HG02970 (cell line): ENCODE measurements at regions not wholly inside any gene's neighbourhood (a gene's known extent, or its start where the extent isn't known, plus 50 kb on each side); places are given as distances from the start of the nearest gene placed in this dataset.

Experiments used
- ATAC-seq: cut with Tn5 transposase; IDR thresholded peaks from one replicate; pipeline ENCODE4 v1.9.1; 2021; ENCODE audit warnings: mild to moderate bottlenecking, moderate library complexity, moderate number of reproducible peaks; ENCODE audit not compliant: unreplicated experiment, low FRiP score

DNA sequence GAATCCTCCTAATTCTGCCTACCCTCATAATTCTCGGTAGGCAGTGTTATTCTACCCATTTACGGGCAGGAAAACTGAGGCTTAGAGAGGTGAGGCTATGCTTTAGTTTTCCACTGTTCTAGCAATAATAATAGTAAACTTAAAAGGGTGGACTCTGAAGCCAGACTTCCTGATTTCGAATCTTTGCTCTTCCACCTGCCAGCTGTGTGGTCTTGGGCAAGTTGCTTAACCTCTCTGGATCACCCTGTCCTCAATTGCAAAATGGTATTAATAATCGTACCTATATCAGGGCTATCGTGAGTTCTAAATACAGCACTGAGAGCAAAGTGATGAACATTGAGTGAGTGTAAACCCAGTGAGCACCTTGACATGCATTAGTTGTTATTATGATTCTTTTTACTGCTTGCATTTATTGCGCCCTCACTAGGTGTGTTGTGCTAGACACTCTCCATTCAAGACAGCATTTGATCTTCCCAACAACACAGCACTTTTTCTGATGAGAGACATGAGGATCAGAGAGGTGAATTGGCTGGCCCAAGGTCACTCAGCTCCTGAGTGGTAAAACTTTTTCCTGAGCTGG is 102.3 kb upstream of the CSF3R start:
- no peak for ATAC-seq

DNA sequence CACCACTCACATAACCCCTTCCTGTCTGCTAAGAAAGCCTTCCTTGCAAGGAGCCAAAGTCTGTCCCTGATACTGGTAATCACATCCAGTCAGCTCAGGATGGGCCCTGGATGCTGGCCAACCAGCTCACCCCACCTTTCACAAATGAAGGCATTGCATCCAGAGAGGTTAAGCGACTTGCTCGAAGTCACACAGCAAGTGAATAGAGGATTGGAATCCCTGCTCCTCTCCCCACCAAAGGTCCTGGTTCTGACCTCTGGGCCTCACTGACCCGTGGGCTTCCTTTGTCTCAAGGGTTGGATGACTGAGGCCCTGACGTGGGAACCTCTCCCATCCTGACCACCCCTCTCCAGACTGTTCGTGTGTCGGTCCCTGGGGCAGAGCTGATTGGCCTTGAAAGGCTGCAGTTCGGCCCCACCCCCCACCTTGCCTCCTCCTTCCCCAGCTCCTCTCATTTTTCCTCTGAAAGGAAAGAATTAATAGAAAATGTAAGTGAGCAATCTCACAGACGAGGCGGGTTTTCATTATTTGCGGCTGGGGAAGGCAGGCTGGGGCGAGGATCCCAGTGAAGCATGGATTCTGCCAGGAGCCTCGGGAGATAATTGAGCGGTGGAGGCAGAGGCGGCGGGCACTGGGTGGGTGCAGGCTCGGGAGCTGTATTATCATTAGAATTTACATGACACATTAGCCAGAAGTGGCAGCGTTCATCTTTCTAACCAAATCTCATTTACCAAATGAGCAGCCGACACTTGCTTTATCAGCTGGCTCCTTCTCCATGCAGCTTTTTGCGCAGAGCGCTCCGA is 101.5 kb upstream of the CSF3R start:
- ATAC-seq: no peak

GRCh38 chr1:36583080-36583479 is 100.4 kb upstream of the CSF3R start:
- ATAC-seq: no peak

DNA sequence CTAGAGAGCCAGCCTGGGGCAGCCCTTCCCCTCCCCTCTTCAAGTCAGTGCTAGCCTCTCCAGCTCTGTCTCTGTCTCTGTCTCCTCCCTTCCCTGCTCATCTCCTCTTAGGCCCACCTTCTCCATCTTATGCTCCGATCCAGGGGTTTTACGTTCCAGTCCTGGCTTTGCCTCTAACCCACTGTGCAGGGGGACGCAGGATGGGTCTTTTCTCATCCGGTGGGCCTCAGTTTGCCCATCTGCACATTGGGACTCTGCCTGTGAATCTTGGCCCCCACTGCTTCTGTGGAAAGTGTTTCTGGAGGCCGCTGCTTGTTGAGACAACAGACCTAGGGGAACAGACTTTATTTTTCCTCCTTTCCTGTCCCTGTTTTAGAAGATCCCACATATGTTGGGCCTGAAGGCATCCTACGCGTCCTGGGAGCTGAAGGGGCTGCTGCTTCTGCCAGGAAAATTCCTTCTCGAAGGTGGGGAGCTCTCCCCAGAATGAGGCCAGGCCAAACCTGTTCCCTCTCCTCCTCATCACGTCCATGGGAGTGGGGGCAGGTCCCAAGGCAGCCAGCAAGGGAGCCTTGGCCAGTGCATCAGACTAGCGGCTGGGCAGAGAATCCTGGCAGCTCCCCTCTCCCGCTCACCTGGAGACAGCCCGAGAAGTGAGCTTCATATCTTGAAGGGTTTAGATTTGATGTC is 99.5 kb upstream of the CSF3R start:
- no peak for ATAC-seq

DNA sequence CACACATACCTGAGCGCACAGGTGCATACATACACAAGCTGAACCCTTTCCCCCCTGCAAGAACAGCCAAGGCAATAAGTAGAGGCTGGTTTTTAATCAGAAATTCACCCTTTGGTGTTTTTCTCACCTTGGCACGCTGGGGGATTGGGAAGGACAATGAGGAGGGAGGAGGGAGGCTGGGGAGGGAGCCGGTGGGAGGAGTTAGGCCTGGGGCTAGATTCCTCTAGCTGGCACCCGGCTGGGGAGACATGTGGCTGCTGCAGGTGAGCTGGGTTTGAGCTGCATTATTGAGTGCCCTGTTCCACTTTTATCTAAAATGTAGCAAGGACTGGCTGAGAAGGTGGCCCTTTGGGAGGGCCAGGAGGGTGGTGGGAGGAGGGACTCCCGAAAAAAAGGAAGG is 97.8 kb upstream of the CSF3R start:
- no peak for ATAC-seq

DNA sequence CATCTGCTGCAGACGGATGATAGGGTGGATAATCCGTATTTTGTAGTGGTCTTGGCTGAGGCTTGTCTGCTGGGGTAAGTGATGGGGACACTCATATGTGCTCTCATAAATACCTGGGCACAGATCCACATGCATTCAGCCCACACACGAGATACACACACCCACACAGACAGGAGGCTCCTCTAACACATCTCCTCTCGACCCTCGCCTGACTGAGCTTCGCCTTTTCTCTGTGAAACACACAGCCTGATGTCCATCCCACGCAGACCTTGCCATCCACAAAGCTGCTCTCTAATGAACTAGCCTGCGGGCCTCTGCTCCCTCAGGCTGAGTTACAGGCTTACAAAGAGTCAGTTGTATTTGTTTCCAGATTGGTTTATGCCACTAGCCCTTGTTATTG is 96.3 kb upstream of the CSF3R start:
- no peak for ATAC-seq

GRCh38 chr1:36576551-36577110 is 93.9 kb upstream of the CSF3R start:
- no peak for ATAC-seq

DNA sequence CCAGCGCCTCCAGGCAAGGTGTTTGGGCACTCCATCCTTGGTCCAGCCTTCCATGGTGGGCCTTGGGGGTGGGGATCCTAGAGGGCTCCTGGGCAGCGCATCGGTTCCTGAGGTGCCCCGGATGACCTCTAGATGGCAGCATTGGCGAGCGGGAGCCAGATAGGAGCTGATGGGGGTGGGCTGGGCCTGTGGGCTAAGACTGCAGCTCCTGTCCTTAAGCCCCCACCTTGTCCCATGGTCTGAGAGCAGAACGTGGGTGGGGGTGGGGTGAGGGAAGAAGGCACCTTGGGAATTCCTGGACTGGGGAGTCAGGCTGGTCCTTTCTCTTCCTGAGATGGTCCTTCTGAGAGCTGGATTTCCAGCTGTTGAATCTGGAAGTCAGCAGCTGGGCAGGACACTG is 93.4 kb upstream of the CSF3R start:
- no peak for ATAC-seq

- ATAC-seq: no peak
Observed at GRCh38 chr1:36573445-36573844, 90.7 kb upstream of the CSF3R start.

GRCh38 chr1:36572906-36573305 is 90.2 kb upstream of the CSF3R start:
- no peak for ATAC-seq

GRCh38 chr1:36572142-36572715 is 89.5 kb upstream of the CSF3R start:
- no peak for ATAC-seq

DNA sequence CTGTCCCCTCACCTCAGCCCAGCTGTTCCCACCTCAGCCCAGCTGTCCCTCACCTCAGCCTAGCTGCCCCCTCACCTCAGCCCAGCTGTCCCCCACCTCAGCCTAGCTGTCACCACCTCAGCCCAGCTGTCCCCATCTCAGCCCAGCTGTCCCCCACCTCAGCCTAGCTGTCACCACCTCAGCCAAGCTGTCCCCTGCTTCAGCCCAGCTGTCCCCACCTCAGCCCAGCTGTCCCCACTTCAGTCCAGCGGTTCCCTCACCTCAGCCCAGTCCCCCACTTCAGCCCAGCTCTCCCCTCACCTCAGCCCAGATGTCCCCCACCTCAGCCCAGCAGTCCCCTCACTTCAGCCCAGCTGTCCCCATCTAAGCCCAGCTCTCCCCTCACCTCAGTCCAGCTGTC is 88.4 kb upstream of the CSF3R start:
- no peak for ATAC-seq

DNA sequence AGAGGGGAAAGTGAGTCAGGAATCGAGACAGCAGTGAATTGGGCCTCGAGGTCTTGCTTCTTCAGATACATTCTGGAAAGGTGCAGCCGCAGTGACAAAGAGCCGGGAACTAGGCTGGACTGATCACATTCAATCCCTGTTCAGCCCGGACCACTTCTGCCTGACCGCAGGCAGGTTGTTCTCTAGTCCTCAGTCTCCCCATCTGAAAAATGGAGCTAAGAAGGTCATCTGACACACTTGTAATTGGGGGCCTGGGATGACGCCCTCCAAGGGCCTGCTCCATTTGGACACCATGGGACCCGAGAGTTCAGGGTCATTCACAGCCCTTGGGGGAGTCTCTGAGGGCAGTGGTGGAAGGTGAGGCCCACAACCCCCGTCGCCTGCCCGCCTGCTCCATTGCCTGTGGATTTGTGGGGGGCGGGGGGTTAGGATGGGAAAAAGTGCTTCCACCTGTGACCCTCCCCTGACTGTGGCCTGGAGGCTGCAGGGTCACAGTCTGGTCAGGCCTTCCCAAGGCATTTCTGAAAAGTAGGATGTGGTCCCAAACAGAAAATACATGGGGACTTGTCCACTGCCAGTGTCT is 87.9 kb upstream of the CSF3R start:
- no peak for ATAC-seq

DNA sequence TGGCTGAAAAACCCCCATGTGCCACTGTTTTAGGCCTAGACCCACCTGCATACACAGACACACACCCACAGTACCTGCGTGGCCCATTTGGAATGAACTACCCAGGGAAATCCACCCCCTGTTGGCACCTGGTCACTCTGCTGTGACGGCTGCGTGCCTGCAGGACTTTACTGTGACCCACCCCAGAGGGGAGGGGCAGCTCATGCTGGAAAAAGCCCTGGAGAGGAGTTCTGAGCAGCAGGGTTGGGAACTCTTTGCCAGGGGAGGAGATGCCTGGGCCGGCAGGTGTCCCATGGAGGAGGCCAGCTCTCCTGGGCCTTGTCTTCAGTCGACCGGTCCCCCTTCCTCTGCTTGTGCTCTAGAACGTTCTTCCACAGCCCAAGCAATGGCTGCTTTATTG is 87.3 kb upstream of the CSF3R start:
- no peak for ATAC-seq

GRCh38 chr1:36567601-36568341 is 85.1 kb upstream of the CSF3R start:
- no peak for ATAC-seq

DNA sequence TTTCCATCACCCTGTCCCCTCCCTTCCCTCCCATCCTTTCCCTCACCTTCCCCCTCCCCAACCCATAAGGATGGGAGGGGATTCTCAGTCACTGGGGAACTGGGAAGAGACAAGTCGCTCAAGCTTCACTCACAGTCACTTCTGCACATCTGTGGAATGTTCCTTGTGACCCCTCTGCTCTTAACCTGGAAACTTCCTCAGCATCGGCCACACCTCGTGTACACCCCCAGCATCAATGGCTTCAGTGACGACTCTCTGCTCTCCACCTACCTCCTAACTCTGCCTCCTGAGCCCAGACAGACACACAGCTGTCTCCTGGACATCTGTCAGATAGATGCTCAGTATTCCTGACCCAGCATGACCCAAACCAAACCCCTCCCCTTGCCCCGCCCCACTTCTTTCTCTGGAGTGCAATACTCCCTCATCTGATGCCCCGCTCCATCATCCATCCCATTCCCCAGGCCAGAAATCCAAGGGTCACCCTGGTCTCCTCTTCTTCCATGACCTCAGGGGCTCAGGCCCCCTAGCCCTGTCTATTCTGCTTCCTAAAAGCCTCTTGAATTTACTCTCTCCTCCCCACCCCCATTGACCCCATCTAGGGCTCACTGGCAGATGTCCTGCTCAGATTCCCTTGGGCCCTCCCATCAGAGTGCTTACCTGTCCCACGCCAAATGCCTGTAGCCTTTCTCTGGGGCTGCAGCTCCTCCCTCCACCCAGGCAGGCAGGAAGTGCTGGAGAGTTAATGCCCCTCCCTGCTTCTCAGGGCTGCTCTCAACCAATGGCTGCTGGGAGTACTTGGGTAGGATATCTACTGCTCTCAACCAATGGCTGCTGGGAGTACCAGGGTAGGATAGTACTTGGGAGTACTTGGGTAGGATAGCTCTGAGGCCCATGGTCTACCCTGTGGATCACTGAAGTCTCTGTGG is 83.1 kb upstream of the CSF3R start:
- no peak for ATAC-seq

GRCh38 chr1:36562181-36562685 is 79.5 kb upstream of the CSF3R start:
- ATAC-seq: no peak

DNA sequence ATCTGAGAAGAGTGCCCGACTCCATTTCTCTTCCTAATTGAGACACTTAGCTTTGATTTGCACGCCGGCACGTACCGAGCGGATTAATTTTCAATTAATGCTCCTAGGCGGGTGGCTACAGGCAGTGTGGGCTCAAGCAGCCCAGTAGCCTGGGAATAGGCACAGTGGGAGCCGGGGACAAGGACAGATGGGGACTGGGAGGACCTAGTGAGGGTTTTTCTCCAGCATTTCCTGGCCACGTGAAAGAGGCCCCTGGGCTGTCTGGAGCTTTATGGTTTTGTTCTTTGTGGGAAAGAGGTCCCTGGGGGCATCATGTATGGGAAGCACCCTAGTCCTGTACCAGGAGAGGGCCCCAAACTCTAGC is 78.6 kb upstream of the CSF3R start:
- no peak for ATAC-seq
